Activated CD4-positive, CD25-positive, alpha-beta regulatory T cell treated with anti-CD3 and anti-CD28 coated beads, Interleukin-2, amount 50 U/mL, for 72 hours (primary cell): ENCODE measurements at regions not wholly inside any gene's neighbourhood (a gene's known extent, or its start where the extent isn't known, plus 50 kb on each side); places are given as distances from the start of the nearest gene placed in this dataset.

ENCODE experiments used
- DNase-seq: peaks from one replicate; pipeline ENCODE4 v3.0.0; 2021

- no peak for DNase-seq
Observed at GRCh38 chr7:128168667-128169210, 72.3 kb upstream of the LEP start.

GRCh38 chr7:128170461-128170860 lies 70.6 kb upstream of the LEP start:
- no peak for DNase-seq

GRCh38 chr7:128171342-128171918 lies 69.6 kb upstream of the LEP start:
- no peak for DNase-seq

- no peak for DNase-seq
Observed at GRCh38 chr7:128172151-128172550, 68.9 kb upstream of the LEP start.

- no peak for DNase-seq
Observed at GRCh38 chr7:128172963-128173362, 68.1 kb upstream of the LEP start.

GRCh38 chr7:128174386-128174785 lies 66.7 kb upstream of the LEP start:
- no peak for DNase-seq

- no peak for DNase-seq
Observed at GRCh38 chr7:128176696-128177095, 64.4 kb upstream of the LEP start.

GRCh38 chr7:128177768-128178550 lies 63.1 kb upstream of the LEP start:
- DNase-seq: no peak

GRCh38 chr7:128178611-128179010 lies 62.5 kb upstream of the LEP start:
- DNase-seq: no peak

GRCh38 chr7:128188396-128189230 lies 52.5 kb upstream of the LEP start:
- no peak for DNase-seq

- DNase-seq: peak; percentile 19
Observed at GRCh38 chr7:128189231-128189930, 51.7 kb upstream of the LEP start.

GRCh38 chr7:128190051-128190647 lies 50.9 kb upstream of the LEP start:
- peak; percentile 7 for DNase-seq

- DNase-seq: peak; percentile 2
Observed at GRCh38 chr7:128191136-128191844, 49.8 kb upstream of the LEP start.
